HepG2 (cell line): ENCODE measurements at regions not wholly inside any gene's neighbourhood (a gene's known extent, or its start where the extent isn't known, plus 50 kb on each side); places are given as distances from the start of the nearest gene placed in this dataset.

Experiments
- CAMTA2 ChIP-seq: sonication (generic); formaldehyde crosslinking; IDR thresholded peaks from 2 replicates; pipeline ENCODE4 v1.4.0; 2020; ENCODE audit warnings: mild to moderate bottlenecking, missing genetic modification reagents, borderline replicate concordance
- NFE2L2 ChIP-seq: fragments of 150-350 bp; IDR thresholded peaks from 2 replicates; pipeline ENCODE4 v1.6.1; 2014; ENCODE audit warnings: low read length
- PRPF4 ChIP-seq: fragments of 200-400 bp; formaldehyde crosslinking; IDR thresholded peaks from 2 replicates; pipeline ENCODE4 v1.6.1; 2016; ENCODE audit warnings: low read length, low read depth; ENCODE audit not compliant: poor library complexity, severe bottlenecking
- SUZ12 ChIP-seq: fragments of 150-350 bp; IDR thresholded peaks from 2 replicates; pipeline ENCODE4 v1.6.1; 2014; ENCODE audit warnings: low read depth, low read length
- ZFP36 ChIP-seq: fragments of 150-350 bp; IDR thresholded peaks from 2 replicates; pipeline ENCODE4 v1.6.1; 2018; ENCODE audit warnings: borderline replicate concordance, low read length, low read depth; ENCODE audit not compliant: partially characterized antibody
- ZFX ChIP-seq: sonication (generic); formaldehyde crosslinking; IDR thresholded peaks from 2 replicates; pipeline ENCODE4 v1.4.0; 2020; ENCODE audit warnings: mild to moderate bottlenecking, low read depth, missing genetic modification reagents, moderate library complexity
- ZNF670 ChIP-seq: sonication (generic); formaldehyde crosslinking; IDR thresholded peaks from 2 replicates; pipeline ENCODE4 v1.8.0; 2022; ENCODE audit warnings: mild to moderate bottlenecking, missing genetic modification reagents, borderline replicate concordance
- TF ChIP-seq, protein P1 (sequence below): sonication (generic); formaldehyde crosslinking; IDR thresholded peaks from 2 replicates; pipeline ENCODE4 v1.5.0; 2020; ENCODE audit warnings: missing genetic modification reagents
- TF ChIP-seq, protein P2 (sequence below): sonication (generic); formaldehyde crosslinking; IDR thresholded peaks from 2 replicates; pipeline ENCODE4 v1.5.0; 2020; ENCODE audit warnings: mild to moderate bottlenecking, missing genetic modification reagents
- TF ChIP-seq, protein P3 (sequence below): sonication (generic); formaldehyde crosslinking; IDR thresholded peaks from 2 replicates; pipeline ENCODE4 v1.4.0; 2020; ENCODE audit warnings: missing genetic modification reagents

DNA sequence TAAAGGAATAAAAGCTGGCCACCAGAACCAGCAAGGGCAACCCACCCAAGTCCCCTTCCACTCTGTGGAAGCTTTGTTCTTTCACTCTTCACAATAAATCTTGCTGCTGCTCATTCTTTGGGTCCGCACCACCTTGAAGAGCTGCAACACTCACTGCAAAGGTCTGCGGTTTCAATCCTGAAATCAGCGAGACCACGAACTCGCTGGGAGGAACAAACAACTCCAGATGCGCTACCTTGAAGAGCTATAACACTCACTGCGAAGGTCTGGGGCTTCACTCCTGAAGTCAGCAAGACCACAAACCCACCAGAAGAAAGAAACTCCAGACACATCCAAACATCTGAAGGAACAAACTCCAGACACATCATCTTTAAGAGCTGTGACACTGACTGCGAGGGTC, 365.2 kb upstream of the LUZP2 start:
- TF ChIP-seq, protein P1, sequence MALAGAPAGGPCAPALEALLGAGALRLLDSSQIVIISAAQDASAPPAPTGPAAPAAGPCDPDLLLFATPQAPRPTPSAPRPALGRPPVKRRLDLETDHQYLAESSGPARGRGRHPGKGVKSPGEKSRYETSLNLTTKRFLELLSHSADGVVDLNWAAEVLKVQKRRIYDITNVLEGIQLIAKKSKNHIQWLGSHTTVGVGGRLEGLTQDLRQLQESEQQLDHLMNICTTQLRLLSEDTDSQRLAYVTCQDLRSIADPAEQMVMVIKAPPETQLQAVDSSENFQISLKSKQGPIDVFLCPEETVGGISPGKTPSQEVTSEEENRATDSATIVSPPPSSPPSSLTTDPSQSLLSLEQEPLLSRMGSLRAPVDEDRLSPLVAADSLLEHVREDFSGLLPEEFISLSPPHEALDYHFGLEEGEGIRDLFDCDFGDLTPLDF (CRISPR knock-in tag), result no peak
- TF ChIP-seq ZFP36 (no peak), PRPF4 (no peak), CAMTA2 (CRISPR knock-in tag) (no peak), NFE2L2 (no peak), ZNF670 (CRISPR knock-in tag) (no peak), SUZ12 (no peak), ZFX (CRISPR knock-in tag) (no peak)
- TF ChIP-seq, protein P2, sequence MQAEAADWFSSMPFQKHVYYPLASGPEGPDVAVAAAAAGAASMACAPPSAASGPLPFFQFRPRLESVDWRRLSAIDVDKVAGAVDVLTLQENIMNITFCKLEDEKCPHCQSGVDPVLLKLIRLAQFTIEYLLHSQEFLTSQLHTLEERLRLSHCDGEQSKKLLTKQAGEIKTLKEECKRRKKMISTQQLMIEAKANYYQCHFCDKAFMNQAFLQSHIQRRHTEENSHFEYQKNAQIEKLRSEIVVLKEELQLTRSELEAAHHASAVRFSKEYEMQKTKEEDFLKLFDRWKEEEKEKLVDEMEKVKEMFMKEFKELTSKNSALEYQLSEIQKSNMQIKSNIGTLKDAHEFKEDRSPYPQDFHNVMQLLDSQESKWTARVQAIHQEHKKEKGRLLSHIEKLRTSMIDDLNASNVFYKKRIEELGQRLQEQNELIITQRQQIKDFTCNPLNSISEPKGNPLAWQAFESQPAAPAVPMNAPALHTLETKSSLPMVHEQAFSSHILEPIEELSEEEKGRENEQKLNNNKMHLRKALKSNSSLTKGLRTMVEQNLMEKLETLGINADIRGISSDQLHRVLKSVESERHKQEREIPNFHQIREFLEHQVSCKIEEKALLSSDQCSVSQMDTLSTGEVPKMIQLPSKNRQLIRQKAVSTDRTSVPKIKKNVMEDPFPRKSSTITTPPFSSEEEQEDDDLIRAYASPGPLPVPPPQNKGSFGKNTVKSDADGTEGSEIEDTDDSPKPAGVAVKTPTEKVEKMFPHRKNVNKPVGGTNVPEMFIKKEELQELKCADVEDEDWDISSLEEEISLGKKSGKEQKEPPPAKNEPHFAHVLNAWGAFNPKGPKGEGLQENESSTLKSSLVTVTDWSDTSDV (CRISPR knock-in tag), result no peak
- TF ChIP-seq, protein P3, sequence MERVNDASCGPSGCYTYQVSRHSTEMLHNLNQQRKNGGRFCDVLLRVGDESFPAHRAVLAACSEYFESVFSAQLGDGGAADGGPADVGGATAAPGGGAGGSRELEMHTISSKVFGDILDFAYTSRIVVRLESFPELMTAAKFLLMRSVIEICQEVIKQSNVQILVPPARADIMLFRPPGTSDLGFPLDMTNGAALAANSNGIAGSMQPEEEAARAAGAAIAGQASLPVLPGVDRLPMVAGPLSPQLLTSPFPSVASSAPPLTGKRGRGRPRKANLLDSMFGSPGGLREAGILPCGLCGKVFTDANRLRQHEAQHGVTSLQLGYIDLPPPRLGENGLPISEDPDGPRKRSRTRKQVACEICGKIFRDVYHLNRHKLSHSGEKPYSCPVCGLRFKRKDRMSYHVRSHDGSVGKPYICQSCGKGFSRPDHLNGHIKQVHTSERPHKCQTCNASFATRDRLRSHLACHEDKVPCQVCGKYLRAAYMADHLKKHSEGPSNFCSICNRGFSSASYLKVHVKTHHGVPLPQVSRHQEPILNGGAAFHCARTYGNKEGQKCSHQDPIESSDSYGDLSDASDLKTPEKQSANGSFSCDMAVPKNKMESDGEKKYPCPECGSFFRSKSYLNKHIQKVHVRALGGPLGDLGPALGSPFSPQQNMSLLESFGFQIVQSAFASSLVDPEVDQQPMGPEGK (CRISPR knock-in tag), result no peak
